WTC11 (cell line): ENCODE measurements at regions not wholly inside any gene's neighbourhood (a gene's known extent, or its start where the extent isn't known, plus 50 kb on each side); places are given as distances from the start of the nearest gene placed in this dataset.
A peak's percentile ranks its signal among the peaks of the same experiment; 100 is the strongest.

ENCODE experiments used
- ATAC-seq: fragments of 200-7000 bp; cut with Tn5 transposase; 2 replicates; pipeline ENCODE4 v1.10.0; 2021; ENCODE audit warnings: mild to moderate bottlenecking, moderate library complexity
- CTCF ChIA-PET: fragments of 300-600 bp; sonication (Branson Sonifier 250); formaldehyde crosslinking; loops from one replicate; lab custom pipeline; 2021; ENCODE audit warnings: antibody characterized with exemption; lab: Charles Lee
- POLR2A ChIA-PET: fragments of 350-600 bp; sonication (Branson Sonifier 250); formaldehyde crosslinking; loops from one replicate; lab custom pipeline; 2021; ENCODE audit warnings: antibody characterized with exemption; lab: Charles Lee
- DNase-seq: peaks from one replicate; pipeline ENCODE4 v3.0.0; 2021; ENCODE audit warnings: low spot score
- H3K27ac Mint-ChIP-seq: 2 replicates; pipeline ENCODE4 v1.8.0; 2021; ENCODE audit warnings: mixed read lengths
- H3K27me3 Mint-ChIP-seq: 2 replicates; pipeline ENCODE4 v1.8.0; 2021; ENCODE audit warnings: low read depth, mild to moderate bottlenecking, moderate library complexity, mixed read lengths
- H3K36me3 Mint-ChIP-seq: 2 replicates; pipeline ENCODE4 v1.8.0; 2021; ENCODE audit warnings: mixed read lengths
- H3K4me1 Mint-ChIP-seq: 2 replicates; pipeline ENCODE4 v1.8.0; 2022; ENCODE audit warnings: mixed read lengths
- H3K4me3 Mint-ChIP-seq: 2 replicates; pipeline ENCODE4 v1.8.0; 2021; ENCODE audit warnings: mild to moderate bottlenecking, moderate library complexity, mixed read lengths
- H3K9me3 Mint-ChIP-seq: 2 replicates; pipeline ENCODE4 v1.8.0; 2021; ENCODE audit warnings: mixed read lengths
- AFF4 ChIP-seq: sonication (generic); formaldehyde crosslinking; IDR thresholded peaks from 2 replicates; pipeline ENCODE4 v1.8.1; 2023; ENCODE audit warnings: mild to moderate bottlenecking, missing genetic modification reagents, borderline replicate concordance
- ELF4 ChIP-seq: sonication (generic); formaldehyde crosslinking; IDR thresholded peaks from 2 replicates; pipeline ENCODE4 v1.8.1; 2022; ENCODE audit warnings: low read depth, mild to moderate bottlenecking, moderate library complexity, missing genetic modification reagents
- ETV6 ChIP-seq: sonication (generic); formaldehyde crosslinking; IDR thresholded peaks from 2 replicates; pipeline ENCODE4 v1.8.1; 2022; ENCODE audit warnings: mild to moderate bottlenecking, missing genetic modification reagents
- FOXJ3 ChIP-seq: sonication (generic); formaldehyde crosslinking; IDR thresholded peaks from 2 replicates; pipeline ENCODE4 v1.9.0; 2021; ENCODE audit warnings: missing genetic modification reagents, mild to moderate bottlenecking, borderline replicate concordance
- FOXP4 ChIP-seq: sonication (generic); formaldehyde crosslinking; IDR thresholded peaks from 2 replicates; pipeline ENCODE4 v1.8.0; 2022; ENCODE audit warnings: mild to moderate bottlenecking, missing genetic modification reagents
- GRHL2 ChIP-seq: fragments of 250-450 bp; sonication (Bioruptor Pico); IDR thresholded peaks from 2 replicates; pipeline ENCODE4 v1.8.0; 2022; ENCODE audit warnings: mild to moderate bottlenecking, moderate library complexity; ENCODE audit not compliant: insufficient replicate concordance, severe bottlenecking
- NFE2L1 ChIP-seq: sonication (generic); formaldehyde crosslinking; IDR thresholded peaks from 2 replicates; pipeline ENCODE4 v1.8.1; 2023; ENCODE audit warnings: missing genetic modification reagents
- PRDM15 ChIP-seq: sonication (generic); formaldehyde crosslinking; IDR thresholded peaks from 2 replicates; pipeline ENCODE4 v1.8.0; 2022; ENCODE audit warnings: missing genetic modification reagents
- SOX15 ChIP-seq: fragments of 250-450 bp; sonication (Bioruptor Pico); IDR thresholded peaks from 2 replicates; pipeline ENCODE4 v1.9.0; 2021; ENCODE audit warnings: mild to moderate bottlenecking
- SP1 ChIP-seq: sonication (generic); formaldehyde crosslinking; conservative IDR thresholded peaks from 2 replicates; pipeline ENCODE4 v1.8.1; 2022; ENCODE audit warnings: missing genetic modification reagents
- TEAD1 ChIP-seq: sonication (generic); formaldehyde crosslinking; IDR thresholded peaks from 2 replicates; pipeline ENCODE4 v1.8.0; 2022; ENCODE audit warnings: mild to moderate bottlenecking, missing genetic modification reagents
- USF2 ChIP-seq: sonication (generic); formaldehyde crosslinking; IDR thresholded peaks from 2 replicates; pipeline ENCODE4 v1.8.1; 2023; ENCODE audit warnings: mild to moderate bottlenecking, missing genetic modification reagents, moderate library complexity
- ZBTB43 ChIP-seq: sonication (generic); formaldehyde crosslinking; IDR thresholded peaks from 2 replicates; pipeline ENCODE4 v1.8.1; 2023; ENCODE audit warnings: mild to moderate bottlenecking, missing genetic modification reagents
- ZNF232 ChIP-seq: sonication (generic); formaldehyde crosslinking; IDR thresholded peaks from 2 replicates; pipeline ENCODE4 v1.8.0; 2022; ENCODE audit warnings: mild to moderate bottlenecking, missing genetic modification reagents
- ZNF425 ChIP-seq: fragments of 250-450 bp; sonication (Bioruptor Pico); conservative IDR thresholded peaks from 2 replicates; pipeline ENCODE4 v1.9.0; 2021; ENCODE audit warnings: mild to moderate bottlenecking
- ZSCAN18 ChIP-seq: fragments of 250-450 bp; sonication (Bioruptor Pico); IDR thresholded peaks from 2 replicates; pipeline ENCODE4 v2.1.2; 2022; ENCODE audit warnings: mild to moderate bottlenecking, moderate library complexity

- TF ChIP-seq AFF4 (CRISPR knock-in tag) (no peak), ZSCAN18 (CRISPR knock-in tag) (no peak), NFE2L1 (no peak), SP1 (no peak)
Measured at GRCh38 chr9:16950051-16950450, 79.6 kb upstream of the BNC2 start (continued).

- Mint-ChIP-seq H3K36me3 (peaks cover 7% of the 10 kb centered on the region), H3K27me3 (peaks cover 3% of the 10 kb centered on the region; the same call in 1 of the 2 replicates), H3K27ac (no peak overlapping the region), H3K9me3 (peaks cover 24% of the 10 kb centered on the region), H3K4me3 (no peak overlapping the region), H3K4me1 (no peaks in the 10 kb centered on the region)
- TF ChIP-seq ZNF232 (CRISPR knock-in tag) (no peak), USF2 (no peak), FOXJ3 (CRISPR knock-in tag) (no peak), GRHL2 (CRISPR knock-in tag) (no peak)
- no peak for DNase-seq
- CTCF ChIA-PET = interaction anchor here (0.6 kb wide), 1 partner anchor 187 kb away, joined by 3 read pairs; no protein-coding TSS in a partner anchor
- POLR2A ChIA-PET = no interaction called here
- ATAC-seq = no peak
Measured at GRCh38 chr9:16930578-16930977, 60.1 kb upstream of the BNC2 start.

- Mint-ChIP-seq H3K9me3 (peaks cover 35% of the 10 kb centered on the region), H3K4me3 (no peak overlapping the region), H3K27me3 (peaks cover 17% of the 10 kb centered on the region), H3K36me3 (peaks cover 24% of the 10 kb centered on the region), H3K27ac (no peak overlapping the region), H3K4me1 (no peaks in the 10 kb centered on the region)
- peak; percentile 48; the same call in 1 of the 2 replicates for ATAC-seq
- POLR2A ChIA-PET = no interaction called here
- no peak for DNase-seq
- CTCF ChIA-PET = no interaction called here
- TF ChIP-seq SOX15 (CRISPR knock-in tag) (no peak), FOXJ3 (CRISPR knock-in tag) (no peak), ZBTB43 (CRISPR knock-in tag) (no peak), FOXP4 (CRISPR knock-in tag) (no peak), ETV6 (no peak), TEAD1 (CRISPR knock-in tag) (no peak), ZNF425 (CRISPR knock-in tag) (no peak), PRDM15 (CRISPR knock-in tag) (no peak), ELF4 (CRISPR knock-in tag) (no peak)
Measured at GRCh38 chr9:16928179-16928945, 57.9 kb upstream of the BNC2 start.
